Activated effector memory CD4-positive, alpha-beta T cell treated with Interleukin-2 at 50 U/mL for 16 hours (primary cell): ENCODE measurements at regions not wholly inside any gene's neighbourhood (a gene's known extent, or its start where the extent isn't known, plus 50 kb on each side); places are given as distances from the start of the nearest gene placed in this dataset.
"Not testable (repeated sequence)": the region's sequence is repeated elsewhere in the genome, so short reads cannot be mapped to it uniquely, and the experiment has no call there.

Experiments
- DNase-seq: peaks from one replicate; pipeline ENCODE4 v3.0.0-alpha.2; 2020

GRCh38 chr12:61531195-61531594 lies 729.0 kb upstream of the USP15 start:
- no peak for DNase-seq

DNA sequence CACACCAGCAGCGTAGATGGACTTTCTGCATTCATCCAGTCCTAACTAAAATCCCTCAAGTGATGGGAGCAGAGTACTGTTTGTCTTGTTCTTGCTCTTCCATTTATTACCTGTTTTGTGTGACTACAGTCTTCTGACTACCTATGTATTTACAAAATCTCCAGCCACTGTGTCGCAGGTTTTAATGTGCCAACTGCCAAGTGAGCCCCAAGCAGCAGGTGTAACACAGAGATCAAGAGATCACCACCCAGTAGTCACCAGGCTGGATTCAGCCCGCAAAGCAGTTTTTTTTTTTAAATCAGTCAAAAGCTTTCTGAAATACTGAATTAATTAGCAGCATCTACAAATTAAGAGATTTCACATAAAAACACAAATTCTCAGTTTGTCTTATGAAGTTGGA lies 724.1 kb upstream of the USP15 start:
- DNase-seq, result no peak

DNA sequence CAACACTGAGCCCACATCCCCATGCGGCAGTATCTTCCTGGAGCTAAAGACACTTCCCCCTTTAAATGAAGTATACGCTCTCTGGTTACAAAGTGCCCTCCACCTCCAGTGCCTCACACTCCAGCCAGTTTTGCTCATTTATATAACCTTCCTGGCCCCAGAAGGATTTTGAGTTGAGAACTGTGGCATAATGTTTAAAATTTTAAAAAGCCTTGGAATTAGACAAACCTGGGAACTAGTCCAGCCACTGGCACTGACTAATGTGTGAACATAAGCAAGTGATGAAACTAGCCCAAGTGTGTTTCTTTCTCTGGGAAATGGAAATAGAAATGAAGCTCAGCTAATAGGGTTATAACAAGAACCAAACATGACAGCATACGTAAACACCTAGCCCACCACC lies 723.7 kb upstream of the USP15 start:
- no peak for DNase-seq

DNA sequence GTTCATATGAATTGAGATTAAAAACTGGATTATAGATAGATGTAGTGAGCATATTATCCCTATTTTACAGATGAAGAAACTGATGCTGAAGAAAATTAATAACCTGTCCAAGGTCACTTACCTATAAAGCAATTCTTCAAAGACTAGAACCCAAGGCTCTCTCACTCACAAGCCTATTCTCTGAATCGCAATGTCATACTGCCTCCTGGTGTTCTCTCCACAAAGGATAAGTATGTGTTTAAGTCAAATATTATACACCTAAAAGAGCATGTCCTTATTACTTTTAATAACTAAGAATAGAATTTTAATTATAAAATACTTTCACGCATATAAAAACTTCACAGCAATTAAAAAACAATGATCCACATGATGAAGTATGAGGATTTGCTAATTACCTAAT lies 721.3 kb upstream of the USP15 start:
- DNase-seq, result no peak

DNA sequence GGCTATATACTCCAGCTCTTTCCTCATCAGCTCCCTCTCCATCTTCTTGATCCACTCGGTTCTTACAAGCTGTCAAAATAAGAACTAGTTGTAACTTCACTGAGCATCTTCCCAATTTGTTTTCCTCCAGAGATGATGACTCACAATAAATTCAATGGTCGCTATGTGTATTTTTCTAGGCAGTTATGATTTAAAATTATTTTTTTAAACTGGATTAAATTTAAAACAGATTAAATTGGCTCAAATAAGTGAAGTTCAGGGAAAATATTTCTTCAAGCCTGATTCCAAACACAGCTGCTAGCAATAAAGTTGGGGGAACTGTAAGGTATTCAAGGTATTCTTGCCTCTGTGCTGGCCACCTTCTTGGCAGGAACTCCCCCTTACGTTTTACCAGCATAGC lies 717.7 kb upstream of the USP15 start:
- DNase-seq, result no peak

DNA sequence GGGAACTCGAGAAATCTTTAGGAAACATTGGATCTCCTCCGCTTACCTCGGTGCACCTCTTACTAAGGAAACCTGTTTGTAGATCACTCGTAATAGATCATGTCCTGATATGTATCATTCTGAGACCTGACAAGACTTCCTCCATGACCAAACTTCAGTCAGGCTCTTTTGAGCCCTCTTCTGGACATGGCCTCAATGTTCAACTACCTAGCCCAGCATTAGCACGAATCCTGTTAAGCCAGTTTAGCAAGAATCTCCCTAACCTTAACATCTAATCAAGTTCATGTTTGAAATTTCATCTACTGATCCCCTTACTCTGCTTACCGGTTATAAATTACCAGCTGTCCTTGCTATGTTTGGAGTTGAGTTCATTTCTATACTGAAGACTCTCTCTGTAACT lies 713.9 kb upstream of the USP15 start:
- DNase-seq, result no peak

DNA sequence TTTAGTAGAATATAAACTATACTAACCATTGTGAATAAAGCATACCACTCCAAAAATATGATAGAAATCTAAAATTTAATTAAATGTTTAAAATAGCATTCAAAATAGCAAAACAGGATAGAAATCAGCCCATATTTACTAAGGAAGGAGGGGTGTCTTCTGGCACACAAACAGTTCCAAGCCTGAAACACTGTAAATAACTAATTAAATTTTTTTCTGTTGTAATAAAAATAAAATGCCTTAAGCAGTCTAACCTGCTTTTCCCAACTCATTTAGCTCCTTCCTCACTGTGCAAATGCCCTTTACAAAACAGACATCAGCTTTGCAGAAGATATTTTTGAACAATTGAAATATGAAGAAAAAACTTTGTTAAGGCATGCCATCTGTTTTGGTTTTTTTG lies 707.1 kb upstream of the USP15 start:
- DNase-seq, result no peak

DNA sequence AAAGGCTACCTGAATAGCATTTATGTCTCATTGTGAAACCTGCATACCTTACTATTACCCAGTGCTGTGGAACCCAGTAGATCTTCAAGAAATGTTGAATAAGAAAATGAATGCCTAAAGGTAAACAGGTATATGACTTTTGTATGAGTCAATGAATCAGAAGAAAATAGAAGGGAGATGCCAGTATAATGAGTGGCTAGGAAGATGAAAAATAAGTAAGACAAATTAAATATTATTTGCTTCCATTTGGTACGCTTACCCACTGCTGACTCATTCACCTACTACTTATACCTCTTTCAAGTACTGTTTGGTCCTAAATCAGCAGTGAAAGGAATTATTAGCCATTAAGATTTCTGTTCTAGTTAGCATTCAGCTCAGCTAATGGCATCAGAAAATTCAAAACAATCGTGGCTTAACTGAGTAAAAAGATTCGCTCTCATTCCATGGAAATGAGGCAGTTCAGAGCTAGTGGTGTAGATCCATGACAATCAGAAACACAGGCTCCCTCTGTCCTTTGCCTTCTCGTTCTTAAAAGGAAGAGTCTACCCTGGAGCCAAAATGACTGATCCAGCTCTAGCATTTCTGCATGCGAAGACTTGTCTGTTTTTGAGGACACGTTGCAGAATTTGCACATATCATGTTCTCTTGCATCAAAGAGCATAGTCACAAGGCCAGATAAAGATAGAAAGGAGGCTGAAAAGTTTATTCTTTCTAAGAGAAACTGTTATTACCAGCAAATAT lies 705.8 kb upstream of the USP15 start:
- no peak for DNase-seq

DNA sequence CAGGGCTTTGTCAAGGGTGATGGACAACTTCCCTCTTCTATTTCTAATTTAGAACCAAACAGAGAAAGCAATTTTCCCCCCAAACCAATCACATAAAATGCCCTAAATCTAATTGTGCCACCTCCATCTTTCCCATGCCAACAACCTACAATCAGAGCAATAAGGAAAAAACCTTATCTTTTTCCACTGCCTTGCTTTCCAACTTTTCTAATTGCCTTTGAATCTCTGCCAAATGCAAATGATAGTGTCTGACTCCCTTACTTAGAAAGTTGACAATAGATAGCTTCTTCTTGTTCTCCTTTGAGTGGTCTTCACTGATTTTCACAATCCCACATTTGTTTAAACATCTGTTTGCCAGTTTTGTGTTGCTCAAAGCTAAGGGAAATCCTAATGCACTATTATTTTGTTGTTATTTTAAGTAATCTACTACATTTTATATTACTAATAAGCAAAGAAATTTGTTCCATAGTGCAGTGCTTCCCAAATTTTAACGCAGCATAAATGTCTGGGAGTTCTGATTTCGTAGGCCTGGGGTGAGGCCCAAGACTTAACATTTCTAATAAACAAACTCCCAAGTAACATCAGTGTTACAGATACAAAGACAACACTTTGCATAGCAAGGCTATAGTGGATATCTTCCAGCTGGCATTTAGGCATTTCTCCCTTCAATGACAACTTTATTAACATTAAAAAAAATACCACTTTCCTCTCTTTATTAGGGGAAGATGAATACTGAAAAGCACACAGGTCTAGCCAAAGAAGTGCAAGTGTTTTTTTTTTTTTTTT lies 696.3 kb upstream of the USP15 start:
- no peak for DNase-seq

GRCh38 chr12:61564466-61564865 lies 695.7 kb upstream of the USP15 start:
- no peak for DNase-seq

DNA sequence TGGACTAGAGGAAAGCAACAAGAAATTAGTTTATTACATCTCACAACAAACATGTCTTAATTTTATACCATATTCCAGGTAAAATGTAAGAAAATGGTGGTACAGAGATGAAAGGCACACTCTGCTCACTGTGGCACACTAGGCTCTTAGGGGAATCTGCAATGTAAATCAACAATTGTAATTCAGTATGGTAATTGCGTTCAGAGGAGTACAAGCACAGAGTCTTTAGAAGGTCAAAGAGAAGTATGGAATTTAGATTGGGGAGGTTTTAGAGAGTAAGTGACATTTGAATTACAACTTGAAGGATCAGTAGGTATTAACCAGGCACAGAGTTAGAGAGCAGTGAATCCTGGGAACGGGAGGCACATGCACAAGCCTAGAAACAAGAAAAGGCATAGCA lies 694.0 kb upstream of the USP15 start:
- no peak for DNase-seq

DNA sequence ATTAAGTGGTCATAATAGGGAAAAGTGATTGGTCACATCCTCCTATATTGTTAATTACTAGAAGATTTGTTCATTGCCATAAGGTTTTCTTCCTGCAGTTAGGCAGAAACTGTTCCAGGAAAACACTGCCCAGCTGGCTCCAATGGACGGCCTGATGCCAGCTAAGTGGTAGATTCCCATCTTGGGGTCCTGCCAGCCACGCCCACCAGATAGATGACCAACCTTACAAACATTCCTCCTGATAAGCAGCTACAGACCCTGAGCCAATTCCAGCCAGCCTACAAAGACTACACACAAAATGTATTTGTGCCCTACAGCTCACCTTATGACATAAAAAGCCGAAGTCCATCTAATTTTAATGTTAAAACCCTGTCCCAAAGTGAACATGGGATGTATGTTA lies 685.9 kb upstream of the USP15 start:
- DNase-seq, result no peak

DNA sequence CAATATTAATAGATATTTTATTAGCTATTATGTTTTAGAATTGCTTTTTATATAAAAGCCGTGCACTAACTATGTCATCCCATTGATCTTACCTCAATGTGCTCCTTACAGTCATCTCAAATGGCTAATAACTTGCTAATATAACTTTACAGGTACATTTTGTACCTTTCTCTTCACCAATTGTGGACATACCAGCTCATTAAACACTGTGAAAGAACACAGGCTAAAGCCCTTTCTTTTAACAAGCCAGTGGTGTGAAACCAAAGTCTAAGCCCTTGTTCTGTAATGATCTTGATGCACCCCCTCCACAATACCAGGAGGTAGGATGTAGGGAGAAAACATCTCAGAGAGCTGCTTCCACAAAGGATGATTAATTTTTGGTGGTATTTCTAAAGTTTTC lies 675.3 kb upstream of the USP15 start:
- DNase-seq, result no peak

GRCh38 chr12:61590864-61591263 lies 669.3 kb upstream of the USP15 start:
- DNase-seq, result not testable (repeated sequence)

- DNase-seq, result no peak
Observed at GRCh38 chr12:61610143-61610542, 650.1 kb upstream of the USP15 start.

- no peak for DNase-seq
Observed at GRCh38 chr12:61629702-61630101, 630.5 kb upstream of the USP15 start.

DNA sequence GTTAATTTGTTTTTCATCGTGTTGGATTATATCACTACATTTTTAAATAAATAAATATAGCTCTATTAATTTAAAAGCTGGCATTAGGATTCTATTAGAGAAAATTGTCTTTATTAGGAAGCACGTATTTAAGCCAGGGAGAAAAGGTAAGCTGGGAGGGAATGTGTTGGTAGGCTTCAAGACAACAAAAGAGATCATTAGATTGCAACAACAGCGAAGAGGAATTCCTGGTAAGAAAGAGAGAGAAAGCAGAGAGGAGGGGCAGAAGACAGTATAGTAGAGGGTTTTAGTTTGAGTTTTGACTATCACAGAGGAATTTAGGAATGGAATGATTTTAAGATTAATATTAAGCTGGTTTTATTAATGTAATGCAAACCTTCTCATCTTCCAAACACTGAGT lies 613.6 kb upstream of the USP15 start:
- DNase-seq, result no peak

GRCh38 chr12:61647566-61647965 lies 612.6 kb upstream of the USP15 start:
- DNase-seq, result no peak

DNA sequence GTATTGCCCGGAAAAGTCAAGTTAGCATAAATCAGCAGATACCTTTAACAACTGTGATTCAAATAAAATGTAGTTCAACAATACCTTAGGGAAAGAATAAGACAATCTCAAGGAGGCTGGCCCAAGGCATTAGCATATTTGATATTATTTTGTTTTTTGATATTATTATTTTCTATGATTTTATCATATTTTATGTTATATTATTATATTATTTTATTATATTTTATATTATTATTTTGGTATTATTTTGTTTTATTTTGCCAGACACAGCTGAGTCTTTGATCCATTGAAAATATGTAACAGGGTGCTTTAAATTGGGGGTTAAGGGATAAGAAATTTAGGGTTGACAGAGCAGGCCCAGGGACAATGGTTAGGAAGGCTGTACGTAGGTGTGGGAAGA lies 607.9 kb upstream of the USP15 start:
- no peak for DNase-seq

DNA sequence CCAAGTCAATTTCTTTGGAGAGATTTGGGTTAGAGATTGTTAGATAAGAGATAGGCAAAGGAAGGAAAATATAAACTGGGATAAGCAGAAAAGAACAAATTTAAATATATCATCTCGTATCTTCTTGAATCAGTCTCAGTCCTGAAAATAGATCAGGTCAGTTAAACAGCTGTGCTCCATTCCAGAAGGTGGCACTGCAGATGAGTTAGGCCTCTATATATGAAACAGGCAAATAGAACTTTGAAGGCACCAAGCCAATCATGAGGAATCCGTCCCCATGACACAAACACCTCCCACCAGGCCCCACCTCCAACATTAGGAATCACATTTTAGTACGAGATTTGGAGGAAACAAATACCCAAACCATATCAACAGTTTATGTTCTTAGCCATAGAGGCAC lies 605.5 kb upstream of the USP15 start:
- DNase-seq, result no peak

GRCh38 chr12:61655241-61655640 lies 605.0 kb upstream of the USP15 start:
- DNase-seq, result no peak

DNA sequence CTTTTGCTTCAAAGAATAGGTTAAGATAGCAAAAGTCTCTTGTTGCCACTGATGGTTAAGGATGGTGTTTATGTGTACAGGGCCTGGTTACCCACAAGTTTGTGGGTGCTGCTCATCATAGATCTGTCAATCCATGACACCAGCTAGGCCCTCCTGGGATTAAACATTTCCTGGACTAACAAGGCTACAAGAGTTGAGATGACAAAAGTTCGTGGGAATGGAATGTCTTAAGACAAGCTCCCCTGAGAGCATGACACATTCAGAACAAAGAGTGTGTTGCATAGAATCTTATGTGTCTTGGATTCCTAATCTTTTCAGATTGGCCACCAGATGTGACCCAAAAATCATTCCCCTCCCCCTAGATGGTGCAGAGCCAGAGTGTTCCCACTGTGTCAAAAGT lies 592.5 kb upstream of the USP15 start:
- DNase-seq, result no peak

- DNase-seq, result no peak
Observed at GRCh38 chr12:61676520-61676919, 583.7 kb upstream of the USP15 start.

DNA sequence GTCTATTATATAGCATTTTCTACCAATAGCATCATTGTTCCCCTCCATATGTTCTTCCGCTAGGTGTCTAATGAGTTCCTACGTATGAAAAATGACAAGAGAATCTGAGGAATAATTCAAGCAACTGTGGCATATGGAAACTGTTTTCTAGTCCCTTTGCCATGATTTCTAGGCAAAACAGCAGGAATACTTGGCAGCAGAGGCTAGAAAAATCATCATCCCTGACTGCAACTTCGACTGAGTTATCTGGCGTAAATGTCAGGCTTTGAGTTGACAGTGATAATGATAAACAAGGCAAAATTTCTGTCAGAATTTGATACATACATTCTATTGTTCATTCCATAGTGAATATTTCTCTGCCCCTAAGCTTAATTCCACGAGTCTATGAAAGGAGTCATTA lies 572.8 kb upstream of the USP15 start:
- no peak for DNase-seq

- no peak for DNase-seq
Observed at GRCh38 chr12:61694214-61694613, 566.0 kb upstream of the USP15 start.
